Muscle layer of duodenum (tissue), 2 donors: ENCODE measurements at regions not wholly inside any gene's neighbourhood (a gene's known extent, or its start where the extent isn't known, plus 50 kb on each side); places are given as distances from the start of the nearest gene placed in this dataset.

Experiments
- H3K27ac ChIP-seq: one replicate; pipeline ENCODE4 v1.7.0; 2013; ENCODE audit warnings: mild to moderate bottlenecking, low read length
- H3K27me3 ChIP-seq: one replicate; pipeline ENCODE4 v1.7.0; 2013; ENCODE audit warnings: low read depth, mild to moderate bottlenecking, control low read depth, low read length
- H3K36me3 ChIP-seq, 2 donors: one replicate each; pipeline ENCODE4 v1.7.0; 2013; ENCODE audit warnings: low read length in 2 of 2, control low read depth in 1 of 2, mild to moderate bottlenecking in 1 of 2; ENCODE audit not compliant: insufficient read depth in 2 of 2, control insufficient read depth in 1 of 2
- H3K4me1 ChIP-seq, 2 donors: one replicate each; pipeline ENCODE4 v1.7.0; 2013; ENCODE audit warnings: low read length in 2 of 2, mild to moderate bottlenecking in 2 of 2, control low read depth in 1 of 2, moderate library complexity in 1 of 2; ENCODE audit not compliant: insufficient read depth in 2 of 2, control insufficient read depth in 1 of 2
- H3K4me3 ChIP-seq, 2 donors: one replicate each; pipeline ENCODE4 v1.7.0; 2013; ENCODE audit warnings: low read length in 2 of 2, low read depth in 1 of 2, mild to moderate bottlenecking in 1 of 2
- H3K9me3 ChIP-seq, 2 donors: one replicate each; pipeline ENCODE4 v1.7.0; 2013; ENCODE audit warnings: low read length in 2 of 2, control low read depth in 1 of 2, mild to moderate bottlenecking in 1 of 2; ENCODE audit not compliant: control insufficient read depth in 1 of 2
- donor health status: healthy.

- Histone ChIP-seq H3K36me3 (no peaks in the 10 kb centered on the region), H3K4me3 (no peak overlapping the region), H3K27me3 (no peaks in the 10 kb centered on the region), H3K4me1 (no peaks in the 10 kb centered on the region), H3K9me3 (no peaks in the 10 kb centered on the region), H3K27ac (no peak overlapping the region)
Observed at GRCh38 chr6:74764486-74764885, 441.4 kb downstream of the COL12A1 start.

GRCh38 chr6:74762841-74763240 is 443.0 kb downstream of the COL12A1 start:
- H3K4me1 ChIP-seq: no peaks in the 10 kb centered on the region
- H3K4me3 ChIP-seq: no peak overlapping the region
- no peaks in the 10 kb centered on the region for H3K9me3 ChIP-seq
- H3K36me3 ChIP-seq: no peaks in the 10 kb centered on the region
- H3K27ac ChIP-seq: no peak overlapping the region
- no peaks in the 10 kb centered on the region for H3K27me3 ChIP-seq

- Histone ChIP-seq H3K4me1 (no peaks in the 10 kb centered on the region), H3K27me3 (no peaks in the 10 kb centered on the region), H3K4me3 (no peak overlapping the region), H3K27ac (no peak overlapping the region), H3K36me3 (no peaks in the 10 kb centered on the region), H3K9me3 (no peaks in the 10 kb centered on the region)
Observed at GRCh38 chr6:74757813-74758212, 448.0 kb downstream of the COL12A1 start.

GRCh38 chr6:74756923-74757322 is 448.9 kb downstream of the COL12A1 start:
- no peaks in the 10 kb centered on the region for H3K27me3 ChIP-seq
- no peak overlapping the region for H3K27ac ChIP-seq
- no peaks in the 10 kb centered on the region for H3K9me3 ChIP-seq
- no peaks in the 10 kb centered on the region for H3K4me1 ChIP-seq
- no peaks in the 10 kb centered on the region for H3K36me3 ChIP-seq
- no peak overlapping the region for H3K4me3 ChIP-seq

GRCh38 chr6:74755778-74756177 is 450.1 kb downstream of the COL12A1 start:
- no peak overlapping the region for H3K27ac ChIP-seq
- no peak overlapping the region for H3K4me3 ChIP-seq

GRCh38 chr6:74755196-74755595 is 450.7 kb downstream of the COL12A1 start:
- Histone ChIP-seq H3K27me3 (no peaks in the 10 kb centered on the region), H3K27ac (no peak overlapping the region), H3K4me1 (no peaks in the 10 kb centered on the region), H3K4me3 (no peak overlapping the region), H3K9me3 (no peaks in the 10 kb centered on the region), H3K36me3 (no peaks in the 10 kb centered on the region)

More at GRCh38 chr6:74755778-74756177, 450.1 kb downstream of the COL12A1 start:
- Histone ChIP-seq H3K27me3 (no peaks in the 10 kb centered on the region), H3K9me3 (no peaks in the 10 kb centered on the region), H3K4me1 (no peaks in the 10 kb centered on the region), H3K36me3 (no peaks in the 10 kb centered on the region)

- Histone ChIP-seq H3K27me3 (no peaks in the 10 kb centered on the region), H3K4me1 (peaks cover 0 to 7% of the 10 kb centered on the region in 2 donors), H3K4me3 (no peak overlapping the region), H3K36me3 (no peaks in the 10 kb centered on the region), H3K27ac (no peak overlapping the region), H3K9me3 (no peaks in the 10 kb centered on the region)
Observed at GRCh38 chr6:74753883-74754600, 451.8 kb downstream of the COL12A1 start.

GRCh38 chr6:74752303-74752702 is 453.6 kb downstream of the COL12A1 start:
- no peak overlapping the region for H3K4me3 ChIP-seq
- H3K27me3 ChIP-seq: no peaks in the 10 kb centered on the region
- H3K36me3 ChIP-seq: no peaks in the 10 kb centered on the region
- H3K9me3 ChIP-seq: no peaks in the 10 kb centered on the region
- no peak overlapping the region for H3K27ac ChIP-seq
- peaks cover 0 to 7% of the 10 kb centered on the region in 2 donors for H3K4me1 ChIP-seq

- H3K27ac ChIP-seq: no peak overlapping the region
- H3K27me3 ChIP-seq: no peaks in the 10 kb centered on the region
- no peaks in the 10 kb centered on the region for H3K36me3 ChIP-seq
- H3K9me3 ChIP-seq: no peaks in the 10 kb centered on the region
- no peak overlapping the region for H3K4me3 ChIP-seq
- H3K4me1 ChIP-seq: peaks cover 0 to 7% of the 10 kb centered on the region in 2 donors
Observed at GRCh38 chr6:74750826-74751225, 455.0 kb downstream of the COL12A1 start.

- Histone ChIP-seq H3K27ac (no peak overlapping the region), H3K9me3 (no peaks in the 10 kb centered on the region), H3K27me3 (no peaks in the 10 kb centered on the region), H3K36me3 (no peaks in the 10 kb centered on the region), H3K4me3 (no peak overlapping the region), H3K4me1 (peaks cover 0 to 7% of the 10 kb centered on the region in 2 donors)
Observed at GRCh38 chr6:74749211-74750147, 456.4 kb downstream of the COL12A1 start.

- Histone ChIP-seq H3K27ac (no peak overlapping the region), H3K9me3 (no peaks in the 10 kb centered on the region), H3K27me3 (no peaks in the 10 kb centered on the region), H3K36me3 (no peaks in the 10 kb centered on the region), H3K4me1 (peaks cover 0 to 15% of the 10 kb centered on the region in 2 donors), H3K4me3 (no peak overlapping the region)
Observed at GRCh38 chr6:74745670-74746069, 460.2 kb downstream of the COL12A1 start.
